Myocyte (in vitro differentiated cells): ENCODE measurements at regions not wholly inside any gene's neighbourhood (a gene's known extent, or its start where the extent isn't known, plus 50 kb on each side); places are given as distances from the start of the nearest gene placed in this dataset.
A peak's percentile ranks its signal among the peaks of the same experiment; 100 is the strongest.

Experiments
- DNase-seq: peaks from one replicate; pipeline ENCODE4 v3.0.0-alpha.2; 2012; ENCODE audit warnings: low read depth

DNA sequence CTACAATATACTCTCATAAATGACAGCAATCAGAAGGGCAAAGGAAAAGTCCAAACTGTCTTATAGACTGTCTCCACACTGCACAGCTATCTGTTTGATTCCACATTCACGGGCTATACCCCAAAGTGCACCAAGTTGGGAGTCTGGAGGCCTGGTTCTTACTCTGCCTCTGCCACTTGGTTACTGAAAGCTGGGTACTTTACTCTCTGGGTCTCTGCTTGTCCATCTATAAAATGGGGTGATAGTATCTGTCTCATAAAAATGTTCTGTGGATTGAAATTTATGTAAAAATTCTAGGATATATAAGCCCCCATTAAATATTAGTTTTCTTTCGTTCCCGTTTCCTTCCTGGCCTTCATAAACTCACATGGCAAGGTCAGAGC lies 86.5 kb downstream of the CD164 start:
- no peak for DNase-seq

DNA sequence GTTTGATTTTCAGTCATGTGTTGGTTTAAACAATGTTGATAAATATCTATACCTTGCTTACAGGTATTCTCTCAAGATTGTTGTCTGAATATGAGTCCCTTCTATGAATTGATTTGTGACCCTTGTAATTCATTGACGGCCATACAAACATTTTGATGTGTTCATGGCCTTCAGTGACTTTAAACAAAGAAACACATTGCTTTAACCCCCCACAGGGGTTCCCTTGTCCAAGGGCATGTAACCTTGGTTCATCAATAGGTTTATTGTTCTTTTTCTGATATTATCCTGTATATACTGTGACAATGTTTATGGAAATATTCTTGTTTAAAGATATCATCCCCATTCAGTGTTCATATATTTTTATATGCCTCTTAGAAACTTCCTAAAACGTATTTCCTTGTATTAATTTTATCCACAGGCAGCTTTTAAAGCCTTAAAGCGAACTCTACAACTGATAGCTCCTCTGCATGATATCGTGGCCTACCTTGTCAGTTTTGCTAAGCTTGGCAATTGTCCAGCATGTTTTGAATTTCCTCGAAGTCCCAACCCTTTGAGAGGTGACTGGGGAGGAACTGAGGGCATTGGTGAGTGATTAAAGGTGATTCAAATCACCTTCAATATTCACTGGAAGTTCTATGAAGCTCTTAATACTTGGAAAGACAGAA lies 87.0 kb downstream of the CD164 start:
- DNase-seq, result no peak

DNA sequence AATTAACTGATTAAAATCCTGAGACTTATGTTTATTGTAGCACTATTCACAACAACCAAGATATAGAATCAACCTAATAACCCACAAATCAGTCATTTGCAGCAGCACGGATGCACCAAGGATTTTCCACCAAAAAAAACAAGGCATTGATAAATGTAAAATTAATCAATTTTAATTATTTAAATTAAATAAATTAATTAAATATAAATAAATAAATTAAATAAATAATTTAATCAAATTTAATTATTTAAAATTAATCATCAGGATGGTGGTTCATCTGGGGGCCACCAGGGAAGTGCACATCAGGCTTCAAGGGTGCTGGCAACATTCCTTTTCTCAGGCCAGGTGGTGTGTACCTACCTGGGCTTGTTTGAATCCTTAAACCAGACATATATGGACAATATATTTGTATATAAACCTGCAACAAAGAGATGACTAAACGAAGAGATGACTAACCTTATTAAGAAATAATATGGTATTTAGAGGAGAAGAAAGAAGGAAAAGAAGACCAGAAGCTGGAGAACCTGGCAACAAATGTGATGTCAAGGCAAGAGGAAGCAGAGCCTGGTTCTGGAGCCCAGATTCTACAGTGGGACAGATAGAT lies 89.2 kb downstream of the CD164 start:
- DNase-seq, result no peak

DNA sequence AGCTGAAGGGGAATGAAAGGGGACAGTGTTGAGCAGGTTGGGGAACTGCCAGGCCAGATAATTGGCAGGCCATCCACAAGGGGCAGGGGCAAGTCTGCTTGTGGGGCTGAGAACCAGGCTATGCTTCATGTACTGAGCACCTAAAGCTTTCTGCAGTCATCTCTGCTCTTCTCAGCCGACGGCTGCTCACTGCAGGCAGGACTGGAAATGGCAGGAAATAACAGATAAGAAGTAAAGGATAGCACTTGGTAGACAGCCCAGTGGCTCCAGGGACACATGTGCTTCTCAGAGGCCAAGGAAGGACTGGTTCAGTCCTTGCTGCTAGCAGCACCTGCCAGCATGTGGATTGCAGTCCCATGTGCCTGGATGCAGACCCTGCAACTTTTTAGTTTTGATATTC lies 89.8 kb downstream of the CD164 start:
- DNase-seq, result no peak

DNA sequence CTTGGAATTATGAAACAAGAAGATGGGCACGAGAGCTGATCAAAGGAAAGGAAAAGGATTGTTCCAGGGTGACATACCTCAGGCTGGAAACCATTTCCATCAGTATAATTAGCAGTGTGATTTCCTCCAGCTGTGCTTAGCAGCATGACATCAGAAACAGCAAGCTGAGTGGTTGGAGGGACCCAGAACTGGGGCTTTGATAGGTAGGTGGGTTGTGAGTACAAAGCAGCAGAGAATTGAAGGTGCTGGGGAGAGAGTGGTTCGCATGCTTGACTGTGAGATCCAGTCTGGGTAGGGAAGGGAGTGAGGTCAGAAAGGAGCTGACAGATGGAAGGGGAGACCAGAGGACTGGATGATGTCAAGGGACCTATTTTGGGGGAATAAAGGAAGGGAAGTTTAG lies 90.4 kb downstream of the CD164 start:
- DNase-seq, result no peak

DNA sequence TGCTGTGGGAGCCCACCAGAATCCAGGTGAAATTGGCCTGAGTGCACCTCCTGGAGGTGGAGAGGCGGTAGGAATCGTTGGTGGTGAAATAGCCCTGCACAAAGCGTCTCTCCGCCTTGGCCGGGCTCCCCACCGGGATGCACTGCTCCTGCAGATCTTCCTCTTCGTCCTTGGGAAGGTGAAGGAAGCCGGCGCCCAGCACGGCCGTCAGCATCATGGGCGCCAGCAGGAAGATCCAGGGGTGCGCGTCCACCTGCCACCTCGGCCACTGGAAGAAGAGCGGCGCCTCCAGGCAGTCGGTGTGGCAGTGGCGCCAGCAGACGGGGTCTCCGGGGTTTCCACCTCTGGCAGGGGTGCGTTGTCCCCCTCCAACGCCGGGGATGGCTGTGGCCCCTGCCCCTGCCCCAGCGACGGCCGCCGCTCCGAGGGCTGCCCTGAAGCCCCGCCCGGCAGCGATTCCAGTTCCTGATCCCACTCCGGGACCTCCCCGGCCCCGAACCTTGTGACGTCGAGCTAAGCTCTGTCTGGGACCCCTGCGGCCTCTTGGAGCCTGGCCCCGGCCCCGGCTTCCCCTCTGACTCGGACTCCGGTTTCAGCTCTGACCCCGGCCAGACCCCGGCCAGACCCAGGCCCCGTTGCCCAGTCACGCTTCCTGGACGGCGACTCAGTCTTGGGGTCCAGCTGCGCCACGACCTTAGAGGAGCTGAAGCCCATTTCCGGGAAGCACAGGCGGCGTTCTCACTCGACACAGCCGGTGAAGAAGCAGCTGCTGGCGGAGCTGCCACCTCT lies 91.9 kb downstream of the CD164 start:
- DNase-seq, result no peak

DNA sequence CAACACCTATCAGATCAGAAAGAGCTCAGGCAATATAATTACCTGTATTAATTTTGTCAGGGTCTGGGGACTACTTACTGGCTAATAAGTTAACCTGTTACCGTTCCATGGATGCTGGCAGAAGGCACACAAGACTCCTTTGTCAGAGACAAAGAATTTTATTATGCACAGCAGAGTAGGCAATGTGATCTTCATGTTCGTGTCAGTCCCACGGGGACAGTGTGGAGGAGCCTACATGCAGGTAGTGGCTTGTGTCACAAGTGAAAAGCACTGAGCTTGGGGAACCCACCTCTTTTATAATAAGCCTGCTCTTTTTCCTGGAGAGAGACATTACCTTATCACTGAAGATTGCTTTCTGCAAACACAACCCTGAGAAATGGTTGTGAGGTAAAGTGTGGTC lies 96.9 kb downstream of the CD164 start:
- no peak for DNase-seq

DNA sequence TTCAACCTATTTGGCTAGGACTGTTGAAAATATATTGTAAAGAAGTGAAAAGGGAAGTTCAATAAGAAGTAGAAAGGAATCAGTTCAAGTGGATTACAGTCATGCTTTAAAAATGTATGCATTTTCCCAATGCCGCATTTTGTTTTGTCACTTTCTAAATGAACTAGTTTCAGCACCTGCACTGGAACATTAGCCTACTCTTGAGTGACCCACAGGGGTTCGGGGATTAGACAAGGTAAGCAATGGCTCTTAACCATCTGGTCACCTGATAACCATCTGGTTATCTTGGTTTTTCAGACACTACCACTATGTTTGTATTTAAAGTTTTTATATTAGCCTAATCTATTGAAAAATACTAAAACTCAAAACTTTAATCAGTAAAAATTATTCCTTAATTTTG lies 97.6 kb downstream of the CD164 start:
- DNase-seq, result no peak

DNA sequence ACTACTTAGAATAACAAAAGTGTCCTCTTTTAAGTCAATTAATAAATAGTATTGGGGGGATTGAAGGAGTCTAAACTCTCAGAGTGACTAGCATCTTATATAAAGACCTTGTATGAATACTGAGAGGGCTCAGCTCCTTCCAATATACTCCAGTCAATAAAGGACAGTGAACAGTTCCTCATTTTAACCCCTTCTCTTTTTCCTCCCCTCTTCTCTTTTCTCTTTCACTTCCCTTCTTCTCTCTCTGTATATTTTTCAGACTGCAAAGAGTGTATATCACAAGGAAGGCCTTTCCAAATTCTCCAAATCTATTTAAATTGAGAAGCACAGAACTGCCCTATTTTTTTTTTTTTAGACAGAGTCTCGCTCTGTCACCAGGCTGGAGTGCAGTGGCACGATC lies 99.5 kb downstream of the CD164 start:
- no peak for DNase-seq

DNA sequence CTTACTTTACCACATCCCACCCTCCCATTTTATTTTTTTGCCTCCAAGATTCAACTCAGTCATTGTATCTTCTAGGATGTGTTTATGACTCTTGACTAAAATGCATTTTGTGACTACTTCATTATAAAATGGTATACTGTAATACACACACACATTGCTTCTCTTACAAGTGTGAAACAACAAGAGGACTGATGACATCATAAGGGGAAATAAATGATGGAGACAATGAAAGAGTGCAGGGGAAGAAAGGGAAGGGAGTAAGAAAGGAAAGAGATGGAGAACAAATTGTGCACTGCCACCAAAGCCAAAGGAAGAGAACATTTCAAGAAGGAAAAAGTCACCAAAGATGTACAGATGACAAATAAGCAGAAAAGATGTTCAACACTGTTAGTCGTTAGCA lies 102.6 kb downstream of the CD164 start:
- no peak for DNase-seq

DNA sequence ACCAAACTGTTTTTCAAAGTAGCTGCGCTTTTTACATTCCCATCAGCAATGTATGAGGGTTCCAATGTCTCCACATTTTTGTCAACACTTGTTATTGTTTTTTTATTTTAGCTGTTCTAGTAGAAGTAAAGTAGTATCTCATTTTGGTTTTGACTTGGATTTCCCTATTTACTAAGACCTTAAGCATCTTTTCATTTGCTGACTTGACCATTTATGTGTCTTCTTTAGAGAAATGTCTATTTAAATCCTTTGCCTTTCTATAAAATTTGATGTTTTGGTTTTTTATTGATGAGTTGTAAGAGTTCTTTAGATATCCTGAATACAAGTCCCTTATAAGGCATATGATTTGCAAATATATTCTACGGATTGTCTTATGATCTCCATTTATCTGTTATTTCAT lies 110.6 kb downstream of the CD164 start:
- no peak for DNase-seq

DNA sequence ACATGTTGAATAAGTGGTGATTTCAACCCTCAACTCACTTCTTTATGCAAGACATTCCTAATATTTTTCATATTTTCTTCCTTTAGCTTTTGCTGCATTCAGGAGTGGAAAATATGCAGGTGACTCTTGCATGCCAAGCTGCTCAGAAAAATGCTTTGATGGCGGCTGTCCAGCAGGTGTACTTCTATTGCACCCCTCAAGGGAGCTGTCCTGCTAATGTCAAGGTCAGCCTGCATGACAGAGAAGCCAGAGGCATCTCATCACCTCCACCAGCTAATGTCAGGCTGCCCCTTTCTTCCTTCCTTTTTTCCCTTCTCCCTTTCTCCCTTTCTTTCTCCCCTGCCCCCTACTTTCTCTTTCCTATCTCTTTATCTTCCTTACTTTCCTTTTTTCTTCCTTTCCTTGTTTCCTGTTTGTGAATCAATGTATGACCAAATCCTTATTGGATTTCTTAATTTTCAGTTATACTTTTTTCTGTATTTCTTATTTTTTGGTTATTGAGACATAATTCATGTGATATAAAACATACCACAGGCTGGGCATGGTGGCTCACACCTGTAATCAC lies 112.2 kb downstream of the CD164 start:
- DNase-seq, result no peak

DNA sequence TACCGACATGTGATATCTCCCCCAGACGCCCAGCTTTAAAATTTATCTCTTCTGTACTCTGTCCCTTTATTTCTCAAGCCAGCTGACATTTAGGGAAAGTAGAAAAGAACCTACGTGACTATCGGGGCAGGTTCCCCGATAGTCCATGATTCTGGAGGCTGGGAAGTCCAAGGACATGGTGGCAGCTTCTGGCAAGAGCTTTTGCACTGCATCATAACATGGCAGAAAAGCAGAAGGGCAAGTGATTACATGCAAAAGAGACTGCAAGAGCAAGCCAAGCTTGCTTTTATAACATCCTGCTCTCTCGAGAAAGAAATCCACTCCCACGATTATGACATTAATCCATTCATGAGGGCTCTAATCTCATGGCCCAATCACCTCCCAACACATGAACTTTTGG lies 113.2 kb downstream of the CD164 start:
- no peak for DNase-seq

DNA sequence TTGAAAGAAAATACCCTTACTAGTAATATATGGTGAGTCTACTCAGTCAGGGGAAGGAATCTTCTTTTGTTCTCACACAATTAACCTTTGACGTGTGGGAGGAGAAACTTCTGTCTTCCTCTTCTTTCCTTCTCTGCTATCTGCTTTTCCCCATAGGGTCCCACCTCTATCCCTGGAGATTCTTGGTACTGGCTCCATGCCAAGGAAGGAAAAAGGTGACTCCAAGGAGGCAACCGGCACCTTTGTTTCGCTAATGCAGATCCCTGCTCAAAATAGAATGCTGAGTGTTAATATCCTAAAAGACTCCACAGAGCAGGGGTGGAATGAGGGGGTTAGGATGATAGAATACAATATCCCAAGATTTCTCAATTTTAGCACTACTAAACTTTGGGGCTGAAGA lies 116.7 kb downstream of the CD164 start:
- no peak for DNase-seq

DNA sequence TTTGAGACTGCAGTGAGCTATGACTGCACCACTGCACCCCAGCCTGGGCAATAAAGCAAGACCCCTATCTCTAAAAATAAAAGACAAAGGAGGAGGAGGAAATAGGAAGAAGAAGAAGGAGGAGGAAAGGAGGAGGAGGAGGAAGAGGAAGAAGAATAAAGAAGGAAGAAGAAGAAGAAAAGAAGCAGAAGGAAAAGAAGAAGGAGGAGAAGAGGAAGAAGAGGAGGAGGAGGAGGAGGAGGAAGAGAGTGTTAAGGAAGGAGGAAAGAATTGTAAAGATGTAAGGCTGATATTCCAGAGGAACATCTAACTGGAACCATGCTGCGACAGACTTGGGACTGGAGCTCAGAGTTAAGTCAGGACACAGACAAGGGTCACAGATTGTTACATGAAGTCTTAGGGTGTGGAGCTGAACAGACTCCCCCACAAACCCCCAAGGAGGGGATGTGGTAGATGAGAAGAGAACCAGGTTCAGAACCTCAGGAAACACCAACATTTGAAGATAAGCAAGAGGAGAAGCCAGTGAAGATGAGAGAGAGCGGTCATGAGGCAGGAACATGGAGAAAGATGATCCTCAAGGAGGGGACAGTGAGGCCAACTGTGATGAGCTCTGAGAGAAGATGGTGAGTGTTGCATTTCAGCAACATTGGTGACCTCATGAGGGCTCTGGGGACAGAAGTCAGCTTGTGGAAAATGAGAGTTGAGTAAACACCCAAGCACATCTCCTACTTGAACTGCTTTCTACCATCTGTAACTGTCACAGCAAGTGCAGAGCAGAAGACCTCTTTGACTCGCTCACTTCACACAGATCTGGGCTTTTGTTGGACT lies 118.2 kb downstream of the CD164 start:
- DNase-seq, result no peak

DNA sequence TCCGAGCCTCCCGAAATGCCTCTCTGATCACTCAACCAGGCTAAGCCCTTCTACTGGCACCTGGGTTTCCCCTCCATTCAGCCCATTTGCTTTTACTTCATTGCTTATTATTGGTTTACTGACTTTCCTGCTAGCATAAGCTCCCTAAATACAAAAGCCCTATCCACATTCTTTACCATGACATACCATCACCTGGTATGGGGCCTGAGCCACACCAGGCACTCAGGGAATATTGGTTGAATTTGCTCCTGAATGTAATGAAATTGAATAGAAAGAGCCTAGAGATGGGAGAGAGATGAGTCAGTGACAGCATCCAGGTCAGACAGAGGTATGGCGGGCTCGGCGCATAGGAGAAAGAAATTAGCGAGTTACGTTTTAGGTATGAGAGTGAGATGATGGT lies 120.0 kb downstream of the CD164 start:
- DNase-seq, result no peak

DNA sequence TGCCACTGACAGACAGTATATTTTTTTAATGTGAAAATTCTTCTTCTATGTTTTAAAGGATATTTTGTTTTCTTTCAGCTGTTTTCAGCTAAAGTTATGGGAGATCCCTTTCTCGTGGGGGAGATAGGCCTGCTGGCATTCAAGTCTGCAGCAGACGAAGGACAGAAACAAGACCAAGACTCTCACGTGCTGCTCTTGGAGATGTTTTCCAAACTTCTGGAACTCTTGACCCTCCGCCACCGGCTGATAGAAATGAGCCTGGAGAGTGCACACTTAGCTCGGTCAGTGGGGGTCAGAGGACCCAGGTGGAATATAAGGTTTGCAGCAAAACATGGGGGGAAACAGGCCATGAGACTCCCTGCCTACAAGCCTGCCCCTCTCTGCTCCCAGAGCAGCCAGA lies 120.5 kb downstream of the CD164 start:
- no peak for DNase-seq

DNA sequence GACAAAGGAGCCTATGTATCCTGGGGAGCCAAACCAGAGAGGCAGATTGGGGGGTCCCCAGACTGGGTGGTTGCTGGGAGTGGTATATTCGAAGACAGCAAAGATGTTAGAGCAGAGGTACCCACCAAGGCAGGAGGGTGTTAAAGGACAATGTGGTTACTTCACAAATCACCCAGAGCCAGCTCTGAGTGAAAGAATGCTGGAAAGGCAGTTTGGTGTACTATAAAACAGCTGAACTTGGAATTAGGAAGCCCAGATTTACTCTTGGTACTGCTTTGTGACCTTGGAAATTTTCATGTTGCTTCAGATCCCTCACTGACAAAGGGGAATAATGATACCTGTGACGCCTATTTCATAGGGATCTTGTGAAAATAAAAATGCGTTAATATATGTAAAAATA lies 121.6 kb downstream of the CD164 start:
- DNase-seq, result peak; percentile 26

DNA sequence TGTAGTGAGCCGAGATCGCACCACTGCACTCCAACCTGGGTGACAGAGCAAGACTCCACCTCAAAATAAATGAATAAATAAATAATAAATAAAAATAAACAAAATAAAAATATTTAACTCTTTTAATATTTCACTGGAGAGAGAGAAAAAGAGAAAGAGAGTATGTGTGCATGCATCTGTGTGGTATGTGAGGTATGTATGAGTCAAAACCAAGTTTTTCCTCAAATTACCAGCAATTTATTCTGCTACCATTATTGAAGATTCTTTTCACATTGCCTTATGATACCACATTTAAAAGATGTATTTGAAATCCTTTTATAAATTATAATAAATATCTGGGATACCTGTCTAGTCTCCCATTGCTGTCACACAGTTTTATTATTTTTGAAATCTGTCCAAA lies 122.1 kb downstream of the CD164 start:
- no peak for DNase-seq

DNA sequence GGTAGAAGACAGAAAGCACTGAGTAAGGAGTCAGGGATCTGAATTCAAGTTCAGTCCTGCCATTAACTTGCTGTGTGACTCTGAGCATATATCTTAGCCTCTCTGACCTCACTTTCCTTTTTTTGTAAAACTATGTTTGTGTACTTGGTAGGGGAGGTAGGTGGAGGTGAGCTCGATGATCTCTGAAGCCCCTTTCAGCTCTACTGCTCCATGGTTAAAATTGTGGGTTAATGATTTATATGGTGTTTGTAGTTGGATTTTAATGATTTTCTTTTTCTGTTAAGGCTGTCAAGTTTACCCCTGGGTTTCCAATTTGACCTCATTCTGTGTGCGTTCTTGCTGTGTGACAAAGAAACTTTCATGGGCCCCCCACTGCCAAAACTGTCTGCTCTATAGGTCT lies 124.1 kb downstream of the CD164 start:
- DNase-seq, result no peak

DNA sequence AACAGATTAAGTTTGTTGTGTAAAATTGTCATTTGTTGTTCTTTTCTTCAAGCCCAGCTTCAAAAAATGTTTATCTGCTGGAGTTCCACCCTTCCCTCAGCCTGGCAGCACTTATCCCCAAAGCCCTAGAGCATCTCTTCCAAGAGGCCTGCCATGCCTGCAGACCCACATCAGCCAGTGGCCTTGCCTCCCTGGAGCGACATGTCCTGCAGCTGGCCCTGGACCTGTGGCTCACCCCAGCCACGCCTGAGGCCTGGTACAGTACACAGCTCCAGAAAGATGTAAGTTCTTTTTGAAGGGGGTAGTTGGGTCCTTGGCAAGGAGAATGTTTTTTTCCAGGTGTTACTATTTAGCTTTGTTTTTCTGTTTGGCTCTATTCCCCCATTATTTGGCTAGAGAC lies 124.8 kb downstream of the CD164 start:
- no peak for DNase-seq
